ENCODE measurements at regions not wholly inside any gene's neighbourhood (a gene's known extent, or its start where the extent isn't known, plus 50 kb on each side); places are given as distances from the start of the nearest gene placed in this dataset.

- TF ChIP-seq CTCF (IDR thresholded peaks at IDR 0.05; ENCODE audit: poor library complexity, severe bottlenecking) (no peak), TAF1 (IDR thresholded peaks at IDR 0.05; ENCODE audit: low read depth) (no peak), SMC3 (conservative IDR thresholded peaks at IDR 0.05; ENCODE audit: poor library complexity) (no peak), MXI1 (conservative IDR thresholded peaks at IDR 0.05; ENCODE audit: poor library complexity, severe bottlenecking) (no peak), EP300 (conservative IDR thresholded peaks at IDR 0.05; ENCODE audit: poor library complexity, severe bottlenecking) (no peak), REST (IDR thresholded peaks at IDR 0.05; ENCODE audit: borderline replicate concordance) (no peak), RAD21 (conservative IDR thresholded peaks at IDR 0.05) (no peak)
Observed at GRCh38 chr3:177479630-177480029, 282.3 kb upstream of the TBL1XR1 start.

Data from neural cell (in vitro differentiated cells).